ENCODE measurements at regions not wholly inside any gene's neighbourhood (a gene's known extent, or its start where the extent isn't known, plus 50 kb on each side); places are given as distances from the start of the nearest gene placed in this dataset.

DNA sequence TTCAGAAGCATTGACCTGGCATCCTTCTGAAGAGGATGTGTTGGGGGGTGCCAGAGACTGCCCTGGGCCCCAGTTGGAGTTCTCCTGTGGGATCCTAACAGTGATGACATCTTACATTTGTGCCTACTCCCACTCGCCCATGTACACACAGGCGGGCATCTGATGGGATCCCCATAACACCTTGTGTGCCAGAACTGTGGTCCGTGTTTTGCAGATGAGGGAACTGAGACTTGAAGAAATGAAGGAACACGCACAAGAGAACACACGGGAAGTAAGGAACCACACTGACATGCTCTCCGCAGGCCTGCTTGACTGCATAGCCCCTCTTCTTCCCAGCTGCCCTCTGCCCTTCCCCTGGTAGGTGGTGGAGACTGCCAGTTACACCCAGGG is 255.3 kb downstream of the MYCN start:
- no peak for TF ChIP-seq CTCF (IDR thresholded peaks at IDR 0.05)
- H3K27me3 Mint-ChIP-seq (ENCODE audit: unreplicated experiment) = no peaks in the 10 kb centered on the region
- H3K9me3 Mint-ChIP-seq (ENCODE audit: unreplicated experiment) = peaks cover 8% of the 10 kb centered on the region
- H3K27ac Mint-ChIP-seq (ENCODE audit: unreplicated experiment) = no peak overlapping the region
- DNase-seq (ENCODE audit: extremely low spot score, unreplicated experiment) = no peak
- H3K4me3 Mint-ChIP-seq (ENCODE audit: unreplicated experiment) = no peak overlapping the region
- no peaks in the 10 kb centered on the region for H3K4me1 Mint-ChIP-seq (ENCODE audit: unreplicated experiment)
- H3K36me3 Mint-ChIP-seq (ENCODE audit: unreplicated experiment) = no peaks in the 10 kb centered on the region

- Mint-ChIP-seq H3K36me3 (ENCODE audit: unreplicated experiment) (no peaks in the 10 kb centered on the region), H3K27ac (ENCODE audit: unreplicated experiment) (no peak overlapping the region), H3K4me3 (ENCODE audit: unreplicated experiment) (no peak overlapping the region), H3K4me1 (ENCODE audit: unreplicated experiment) (no peaks in the 10 kb centered on the region), H3K9me3 (ENCODE audit: unreplicated experiment) (peaks cover 8% of the 10 kb centered on the region), H3K27me3 (ENCODE audit: unreplicated experiment) (no peaks in the 10 kb centered on the region)
- DNase-seq (ENCODE audit: extremely low spot score, unreplicated experiment) = no peak
- no peak for TF ChIP-seq CTCF (IDR thresholded peaks at IDR 0.05)
These were observed 254.8 kb downstream of the MYCN start for GRCh38 chr2:16194931-16195680.

- Mint-ChIP-seq H3K27me3 (ENCODE audit: unreplicated experiment) (no peaks in the 10 kb centered on the region), H3K4me3 (ENCODE audit: unreplicated experiment) (no peak overlapping the region), H3K27ac (ENCODE audit: unreplicated experiment) (no peak overlapping the region), H3K9me3 (ENCODE audit: unreplicated experiment) (peaks cover 8% of the 10 kb centered on the region), H3K36me3 (ENCODE audit: unreplicated experiment) (no peaks in the 10 kb centered on the region), H3K4me1 (ENCODE audit: unreplicated experiment) (no peaks in the 10 kb centered on the region)
- no peak for TF ChIP-seq CTCF (IDR thresholded peaks at IDR 0.05)
- DNase-seq (ENCODE audit: extremely low spot score, unreplicated experiment) = no peak
These were observed 254.2 kb downstream of the MYCN start for GRCh38 chr2:16194530-16194929.

DNA sequence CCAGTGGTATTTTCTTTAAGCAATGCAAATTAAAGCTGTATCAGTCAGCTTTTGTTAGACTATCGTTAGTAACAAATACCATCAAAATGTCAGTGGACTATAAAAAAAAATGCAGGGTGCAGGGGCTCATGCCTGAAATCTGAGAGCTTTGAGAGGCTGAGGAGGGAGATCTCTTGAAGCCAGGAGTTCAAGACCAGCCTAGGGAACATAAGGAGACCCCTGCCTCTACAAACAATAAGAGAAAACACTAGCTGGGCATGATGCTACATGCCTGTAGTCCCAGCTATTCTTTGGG is 253.7 kb downstream of the MYCN start:
- H3K4me1 Mint-ChIP-seq (ENCODE audit: unreplicated experiment) = no peaks in the 10 kb centered on the region
- H3K27ac Mint-ChIP-seq (ENCODE audit: unreplicated experiment) = no peak overlapping the region
- no peaks in the 10 kb centered on the region for H3K27me3 Mint-ChIP-seq (ENCODE audit: unreplicated experiment)
- DNase-seq (ENCODE audit: extremely low spot score, unreplicated experiment) = no peak
- H3K9me3 Mint-ChIP-seq (ENCODE audit: unreplicated experiment) = peaks cover 8% of the 10 kb centered on the region
- no peaks in the 10 kb centered on the region for H3K36me3 Mint-ChIP-seq (ENCODE audit: unreplicated experiment)
- H3K4me3 Mint-ChIP-seq (ENCODE audit: unreplicated experiment) = no peak overlapping the region
- no peak for TF ChIP-seq CTCF (IDR thresholded peaks at IDR 0.05)

GRCh38 chr2:16192416-16193216 is 252.3 kb downstream of the MYCN start:
- no peak for DNase-seq (ENCODE audit: extremely low spot score, unreplicated experiment)
- H3K27ac Mint-ChIP-seq (ENCODE audit: unreplicated experiment) = no peak overlapping the region
- peaks cover 3% of the 10 kb centered on the region for H3K9me3 Mint-ChIP-seq (ENCODE audit: unreplicated experiment)
- no peaks in the 10 kb centered on the region for H3K36me3 Mint-ChIP-seq (ENCODE audit: unreplicated experiment)
- no peaks in the 10 kb centered on the region for H3K4me1 Mint-ChIP-seq (ENCODE audit: unreplicated experiment)
- TF ChIP-seq CTCF (IDR thresholded peaks at IDR 0.05) = no peak
- H3K4me3 Mint-ChIP-seq (ENCODE audit: unreplicated experiment) = no peak overlapping the region
- no peaks in the 10 kb centered on the region for H3K27me3 Mint-ChIP-seq (ENCODE audit: unreplicated experiment)

Data from osteocyte (in vitro differentiated cells).